Upper lobe of left lung (tissue), 4 donors: ENCODE measurements at regions not wholly inside any gene's neighbourhood (a gene's known extent, or its start where the extent isn't known, plus 50 kb on each side); places are given as distances from the start of the nearest gene placed in this dataset.

Experiments
- POLR2A ChIP-seq, 4 donors: fragments of 450-650 bp; IDR thresholded peaks; one replicate each; pipeline ENCODE4 v1.5.1; 2016 to 2017; ENCODE audit warnings: antibody characterized with exemption in 4 of 4, mild to moderate bottlenecking in 2 of 4
- POLR2AphosphoS5 ChIP-seq, 2 donors: sonication (generic); formaldehyde crosslinking; IDR thresholded peaks; one replicate each; pipeline ENCODE4 v1.5.1; 2017; ENCODE audit warnings: antibody characterized with exemption in 2 of 2
- TF ChIP-seq, protein P1 (sequence below), 6 experiments: fragments of 450-650 bp in 4 of 6; fragments of 200-600 bp in 2 of 6; sonication (generic) in 2 of 6; IDR thresholded peaks; one replicate each; pipeline ENCODE4 v1.5.1; 2016 to 2019; ENCODE audit warnings: antibody characterized with exemption in 6 of 6

DNA sequence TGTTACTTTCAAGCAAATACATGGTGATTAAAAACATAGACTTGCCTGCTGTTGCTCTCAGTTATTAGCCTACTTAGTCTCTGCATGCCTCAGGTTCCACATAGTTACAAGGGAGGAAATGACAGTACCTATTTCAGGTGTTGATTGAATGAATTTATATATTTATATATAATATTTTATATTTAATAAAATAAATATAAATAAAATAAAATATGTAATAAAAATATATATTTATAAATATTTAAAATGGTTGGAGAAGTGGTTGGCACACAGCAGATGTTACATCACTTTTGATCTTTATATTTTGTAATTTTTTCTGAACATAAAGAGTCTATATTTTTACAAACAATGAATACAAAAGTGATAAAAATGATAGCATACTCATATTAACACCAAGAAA is 716.0 kb upstream of the EYS start:
- TF ChIP-seq, protein P1, sequence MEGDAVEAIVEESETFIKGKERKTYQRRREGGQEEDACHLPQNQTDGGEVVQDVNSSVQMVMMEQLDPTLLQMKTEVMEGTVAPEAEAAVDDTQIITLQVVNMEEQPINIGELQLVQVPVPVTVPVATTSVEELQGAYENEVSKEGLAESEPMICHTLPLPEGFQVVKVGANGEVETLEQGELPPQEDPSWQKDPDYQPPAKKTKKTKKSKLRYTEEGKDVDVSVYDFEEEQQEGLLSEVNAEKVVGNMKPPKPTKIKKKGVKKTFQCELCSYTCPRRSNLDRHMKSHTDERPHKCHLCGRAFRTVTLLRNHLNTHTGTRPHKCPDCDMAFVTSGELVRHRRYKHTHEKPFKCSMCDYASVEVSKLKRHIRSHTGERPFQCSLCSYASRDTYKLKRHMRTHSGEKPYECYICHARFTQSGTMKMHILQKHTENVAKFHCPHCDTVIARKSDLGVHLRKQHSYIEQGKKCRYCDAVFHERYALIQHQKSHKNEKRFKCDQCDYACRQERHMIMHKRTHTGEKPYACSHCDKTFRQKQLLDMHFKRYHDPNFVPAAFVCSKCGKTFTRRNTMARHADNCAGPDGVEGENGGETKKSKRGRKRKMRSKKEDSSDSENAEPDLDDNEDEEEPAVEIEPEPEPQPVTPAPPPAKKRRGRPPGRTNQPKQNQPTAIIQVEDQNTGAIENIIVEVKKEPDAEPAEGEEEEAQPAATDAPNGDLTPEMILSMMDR (IDR thresholded peaks at IDR 0.05), result no peak
- TF ChIP-seq POLR2A (IDR thresholded peaks at IDR 0.05), result no peak
- TF ChIP-seq POLR2AphosphoS5 (IDR thresholded peaks at IDR 0.05), result no peak
